ENCODE measurements at regions not wholly inside any gene's neighbourhood (a gene's known extent, or its start where the extent isn't known, plus 50 kb on each side); places are given as distances from the start of the nearest gene placed in this dataset.

GRCh38 chr6:43948527-43949485 lies 178.4 kb downstream of the MRPL14 start:
- no peak for DNase-seq (ENCODE audit: low spot score in 2 of 2)

GRCh38 chr6:43947860-43948259 lies 177.8 kb downstream of the VEGFA start:
- no peaks in the 10 kb centered on the region for H3K4me1 ChIP-seq
- no peaks in the 10 kb centered on the region for H3K27me3 ChIP-seq
- H3K4me3 ChIP-seq = no peak overlapping the region
- H3K27ac ChIP-seq = no peak overlapping the region
- no peaks in the 10 kb centered on the region for H3K36me3 ChIP-seq
- intact Hi-C loops (cut with DNase I; ENCODE audit: low total_unique reads) = no loop called here
- H3K9me3 ChIP-seq = peaks cover 11 to 13% of the 10 kb centered on the region in 2 donors
- DNase-seq (ENCODE audit: low spot score in 2 of 2) = no peak
- TF ChIP-seq CTCF (IDR thresholded peaks at IDR 0.05) (no peak), POLR2AphosphoS5 (IDR thresholded peaks at IDR 0.05) (no peak), POLR2A (IDR thresholded peaks at IDR 0.05) (no peak)

More at GRCh38 chr6:43948527-43949485, 178.4 kb downstream of the MRPL14 start:
- Histone ChIP-seq H3K36me3 (no peaks in the 10 kb centered on the region), H3K27me3 (no peaks in the 10 kb centered on the region), H3K27ac (no peak overlapping the region), H3K4me3 (no peak overlapping the region), H3K9me3 (peaks cover 11 to 13% of the 10 kb centered on the region in 2 donors), H3K4me1 (no peaks in the 10 kb centered on the region)
- TF ChIP-seq POLR2AphosphoS5 (IDR thresholded peaks at IDR 0.05) (no peak), CTCF (IDR thresholded peaks at IDR 0.05) (no peak), POLR2A (IDR thresholded peaks at IDR 0.05) (no peak)
- intact Hi-C loops (cut with DNase I; ENCODE audit: low total_unique reads) = no loop called here

DNA sequence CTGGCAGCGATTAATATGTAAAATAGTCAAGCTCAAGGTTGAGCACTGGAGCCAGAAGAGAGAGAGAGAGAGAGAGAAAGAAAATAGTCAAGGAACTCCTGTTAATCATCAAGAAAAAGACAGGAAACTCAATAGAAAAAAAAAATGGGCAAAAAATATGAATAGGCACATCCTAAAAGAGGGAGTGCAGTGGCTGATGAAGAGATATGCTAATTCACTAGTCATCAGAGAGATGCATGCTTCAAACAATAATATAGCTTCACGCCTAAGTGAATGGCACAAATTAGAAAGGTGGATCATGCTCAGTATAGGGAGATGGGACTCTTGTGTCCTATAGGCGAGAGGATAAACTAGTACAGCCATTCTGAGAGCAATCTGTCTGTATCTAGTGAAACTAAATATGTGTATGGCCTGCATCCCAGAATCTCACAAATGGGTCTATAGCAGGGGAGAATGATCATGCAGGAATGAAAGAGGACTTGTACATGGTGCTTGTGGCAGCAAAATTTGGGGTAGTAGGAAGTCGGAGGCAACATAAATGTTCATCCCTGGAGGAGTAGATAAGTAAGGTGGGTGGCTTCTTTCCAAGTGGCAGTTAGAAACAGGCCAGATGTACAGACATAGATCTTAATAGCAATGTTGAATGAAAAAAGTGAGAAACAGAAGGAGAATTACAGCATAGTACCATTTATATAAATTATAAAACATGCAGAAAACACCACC lies 176.8 kb downstream of the VEGFA start:
- Histone ChIP-seq H3K4me3 (no peak overlapping the region), H3K27me3 (no peaks in the 10 kb centered on the region), H3K27ac (no peak overlapping the region), H3K36me3 (no peaks in the 10 kb centered on the region), H3K9me3 (peaks cover 11 to 13% of the 10 kb centered on the region in 2 donors), H3K4me1 (no peaks in the 10 kb centered on the region)
- intact Hi-C loops (cut with DNase I; ENCODE audit: low total_unique reads) = no loop called here
- DNase-seq (ENCODE audit: low spot score in 2 of 2) = no peak
- TF ChIP-seq CTCF (IDR thresholded peaks at IDR 0.05) = no peak
- TF ChIP-seq POLR2A (IDR thresholded peaks at IDR 0.05) = no peak

- H3K9me3 ChIP-seq = peaks cover 11 to 13% of the 10 kb centered on the region in 2 donors
Observed at GRCh38 chr6:43945768-43946080, 175.7 kb downstream of the VEGFA start.

More at GRCh38 chr6:43945768-43946080, 175.7 kb downstream of the VEGFA start:
- DNase-seq (ENCODE audit: low spot score in 2 of 2) = no peak
- Histone ChIP-seq H3K4me1 (no peaks in the 10 kb centered on the region), H3K27me3 (no peaks in the 10 kb centered on the region), H3K36me3 (no peaks in the 10 kb centered on the region), H3K27ac (no peak overlapping the region), H3K4me3 (no peak overlapping the region)
- intact Hi-C loops (cut with DNase I; ENCODE audit: low total_unique reads) = no loop called here
- no peak for TF ChIP-seq POLR2A (IDR thresholded peaks at IDR 0.05)
- no peak for TF ChIP-seq CTCF (IDR thresholded peaks at IDR 0.05)
- TF ChIP-seq POLR2AphosphoS5 (IDR thresholded peaks at IDR 0.05) = no peak

Data from breast epithelium (tissue), 4 donors.